Brain pericyte (primary cell): ENCODE measurements at regions not wholly inside any gene's neighbourhood (a gene's known extent, or its start where the extent isn't known, plus 50 kb on each side); places are given as distances from the start of the nearest gene placed in this dataset.
A peak's percentile ranks its signal among the peaks of the same experiment; 100 is the strongest.
"Not testable (repeated sequence)": the region's sequence is repeated elsewhere in the genome, so short reads cannot be mapped to it uniquely, and the experiment has no call there.

Experiments used
- DNase-seq: peaks from one replicate; pipeline ENCODE4 v3.0.0-alpha.2; 2012; ENCODE audit warnings: low read depth, low spot score

GRCh38 chr7:114084002-114084471 lies 165.2 kb upstream of the PPP1R3A start:
- no peak for DNase-seq

- DNase-seq, result no peak
Measured at GRCh38 chr7:114083166-114084001, 164.6 kb upstream of the PPP1R3A start.

- DNase-seq, result no peak
Measured at GRCh38 chr7:114082642-114083165, 163.9 kb upstream of the PPP1R3A start.

DNA sequence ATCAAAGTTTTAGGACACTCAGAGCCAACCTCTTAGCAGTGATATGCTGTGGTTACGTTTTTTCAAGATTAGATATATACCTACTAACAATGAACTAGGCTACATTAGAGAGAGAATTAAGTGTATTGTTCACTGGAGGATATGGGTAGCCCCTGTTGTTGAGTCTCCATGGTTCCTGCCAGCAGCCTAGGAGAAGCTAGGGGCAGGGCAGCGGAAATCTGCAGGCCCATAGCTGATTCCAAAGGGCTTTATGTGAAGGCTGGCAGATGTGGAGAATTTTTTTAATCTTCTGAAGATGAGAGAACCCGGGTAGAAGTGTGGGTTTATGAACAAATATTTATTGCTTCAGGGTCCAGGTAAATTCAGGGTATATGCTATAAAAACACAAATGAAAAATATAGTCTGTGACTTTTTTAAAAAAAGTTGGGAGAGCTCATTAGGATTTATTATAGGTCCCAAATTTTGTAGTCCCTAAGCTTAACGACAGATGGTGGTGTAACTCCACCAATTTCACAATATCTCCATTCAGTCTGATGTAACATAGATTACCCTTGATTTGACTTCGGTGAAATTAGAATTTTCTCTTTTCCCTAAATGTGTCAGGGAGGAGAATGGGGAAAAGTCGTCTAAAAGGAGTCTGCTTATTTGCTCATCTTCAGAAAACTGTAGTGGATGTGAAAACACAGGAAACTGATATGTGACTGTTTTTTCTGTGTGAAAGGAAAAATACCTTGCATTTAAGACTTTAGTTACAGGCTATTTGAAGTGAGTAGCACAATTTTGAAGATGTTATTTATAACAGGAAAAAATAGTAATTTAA lies 163.0 kb upstream of the PPP1R3A start:
- DNase-seq, result peak; percentile 48

DNA sequence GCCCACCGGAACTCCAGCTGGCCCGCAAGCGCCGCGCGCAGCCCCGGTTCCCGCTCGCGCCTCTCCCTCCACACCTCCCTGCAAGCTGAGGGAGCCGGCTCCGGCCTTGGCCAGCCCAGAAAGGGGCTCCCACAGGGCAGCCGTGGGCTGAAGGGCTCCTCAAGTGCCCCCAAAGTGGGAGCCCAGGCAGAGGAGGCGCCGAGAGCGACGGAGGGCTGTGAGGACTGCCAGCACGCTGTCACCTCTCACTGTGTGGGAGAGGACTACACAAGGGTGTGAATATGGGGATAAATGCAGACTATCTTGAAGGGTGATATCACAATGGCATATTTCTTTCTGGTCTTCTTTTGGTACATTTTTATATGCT lies 158.3 kb upstream of the PPP1R3A start:
- not testable (repeated sequence) for DNase-seq

GRCh38 chr7:114076392-114077157 lies 157.8 kb upstream of the PPP1R3A start:
- not testable (repeated sequence) for DNase-seq

GRCh38 chr7:114073701-114074100 lies 154.9 kb upstream of the PPP1R3A start:
- no peak for DNase-seq

GRCh38 chr7:114070246-114070645 lies 151.4 kb upstream of the PPP1R3A start:
- DNase-seq, result no peak

- DNase-seq, result no peak
Measured at GRCh38 chr7:114062810-114063209, 144.0 kb upstream of the PPP1R3A start.

- DNase-seq, result no peak
Measured at GRCh38 chr7:114051871-114052331, 133.1 kb upstream of the PPP1R3A start.

- no peak for DNase-seq
Measured at GRCh38 chr7:114050571-114050970, 131.8 kb upstream of the PPP1R3A start.

- no peak for DNase-seq
Measured at GRCh38 chr7:114048386-114049235, 129.8 kb upstream of the PPP1R3A start.

DNA sequence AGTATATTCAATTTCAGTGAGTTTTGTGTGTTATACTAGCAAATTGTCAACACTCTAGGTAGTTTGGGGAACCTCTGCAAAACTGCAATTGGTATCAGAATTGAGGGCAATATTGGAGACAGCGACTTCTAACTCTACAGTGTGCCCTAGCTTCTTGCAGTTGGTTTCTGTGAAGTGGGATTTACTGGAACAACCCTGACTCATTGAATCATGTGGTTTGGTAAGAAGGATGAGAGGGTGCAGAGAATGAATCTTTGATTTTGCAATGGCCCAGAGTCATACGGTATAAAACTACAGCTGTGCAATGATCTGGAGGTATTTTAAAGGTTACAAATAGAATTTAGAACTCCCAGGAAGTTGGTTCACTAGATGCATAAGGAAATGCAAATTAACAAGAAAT lies 129.1 kb upstream of the PPP1R3A start:
- DNase-seq, result no peak

- no peak for DNase-seq
Measured at GRCh38 chr7:114033475-114033874, 114.7 kb upstream of the PPP1R3A start.

- peak; percentile 11 for DNase-seq
Measured at GRCh38 chr7:114026486-114027089, 107.8 kb upstream of the PPP1R3A start.

- no peak for DNase-seq
Measured at GRCh38 chr7:114021135-114021534, 102.3 kb upstream of the PPP1R3A start.

DNA sequence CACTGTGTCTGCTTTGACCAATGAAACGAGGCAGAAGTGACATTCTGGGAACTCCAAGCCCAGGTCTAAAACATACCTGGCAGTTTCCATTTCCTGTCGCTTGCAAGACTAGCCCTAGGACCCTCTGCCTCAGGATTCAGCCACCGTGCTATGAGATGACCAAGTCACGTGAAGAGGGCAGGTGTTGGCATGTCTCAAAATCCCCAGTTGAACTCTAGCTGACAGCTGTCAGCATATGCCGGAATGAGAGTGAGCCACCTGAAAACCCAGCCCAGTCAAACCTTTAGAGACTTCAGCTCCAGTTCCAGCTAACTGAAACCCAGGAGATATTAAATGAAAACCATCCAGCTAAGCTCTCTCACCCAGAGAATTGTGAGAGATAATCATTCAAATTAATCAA lies 89.9 kb upstream of the PPP1R3A start:
- no peak for DNase-seq

- no peak for DNase-seq
Measured at GRCh38 chr7:114007386-114007785, 88.6 kb upstream of the PPP1R3A start.

DNA sequence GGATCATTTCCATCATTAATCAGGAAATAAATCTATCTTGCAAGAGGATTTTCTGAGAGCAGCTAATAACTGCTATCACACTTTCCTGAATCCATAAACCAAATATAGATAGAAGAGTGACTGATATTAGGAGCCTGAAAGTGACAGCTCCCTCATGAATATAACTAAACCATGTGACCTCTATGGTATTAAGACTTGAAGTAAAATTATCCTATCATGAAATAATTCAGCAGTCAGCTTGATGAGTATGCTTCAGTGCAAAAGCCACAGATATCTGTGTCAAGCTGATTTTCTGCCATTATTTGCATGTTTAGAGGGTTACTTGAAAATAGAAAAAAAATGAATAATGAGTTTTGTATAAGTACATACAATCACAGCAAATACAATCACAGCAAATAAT lies 80.1 kb upstream of the PPP1R3A start:
- DNase-seq, result no peak

DNA sequence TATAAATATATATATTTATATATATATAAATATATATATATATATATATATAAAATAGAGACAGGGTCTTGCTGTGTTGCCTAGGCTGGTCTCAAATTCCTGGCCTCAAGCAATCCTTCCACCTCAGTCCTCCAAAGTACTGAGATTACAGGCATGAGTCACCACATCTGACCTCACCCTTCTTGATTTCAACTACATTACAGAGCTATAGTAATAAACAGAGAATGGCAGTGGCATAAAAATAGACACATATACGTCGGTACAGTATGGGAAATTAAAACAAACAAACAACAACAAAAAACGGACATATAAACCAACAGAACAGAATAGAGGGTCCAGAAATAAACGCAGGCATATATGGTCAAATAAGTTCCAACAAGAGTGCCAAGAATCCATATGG lies 77.6 kb upstream of the PPP1R3A start:
- no peak for DNase-seq
